Hepatocyte (in vitro differentiated cells): ENCODE measurements at regions not wholly inside any gene's neighbourhood (a gene's known extent, or its start where the extent isn't known, plus 50 kb on each side); places are given as distances from the start of the nearest gene placed in this dataset.

ENCODE experiments used
- EZH2 ChIP-seq: fragments of 200-600 bp; sonication (generic); IDR thresholded peaks from 2 replicates; pipeline ENCODE4 v1.6.1; 2016; ENCODE audit warnings: antibody characterized with exemption, mild to moderate bottlenecking, borderline replicate concordance
- EZH2phosphoT487 ChIP-seq: fragments of 200-600 bp; sonication (generic); IDR thresholded peaks from one replicate; pipeline ENCODE4 v1.6.1; 2018; ENCODE audit warnings: antibody characterized with exemption, mild to moderate bottlenecking, low read depth, moderate library complexity; ENCODE audit not compliant: unreplicated experiment, severe bottlenecking
- TF ChIP-seq, protein P1 (sequence below): fragments of 200-600 bp; sonication (generic); IDR thresholded peaks from 2 replicates; pipeline ENCODE4 v1.5.1; 2016; ENCODE audit warnings: antibody characterized with exemption, mild to moderate bottlenecking; ENCODE audit not compliant: poor library complexity

GRCh38 chr2:184425083-184425482 is 173.2 kb upstream of the ZNF804A start:
- TF ChIP-seq, protein P1, sequence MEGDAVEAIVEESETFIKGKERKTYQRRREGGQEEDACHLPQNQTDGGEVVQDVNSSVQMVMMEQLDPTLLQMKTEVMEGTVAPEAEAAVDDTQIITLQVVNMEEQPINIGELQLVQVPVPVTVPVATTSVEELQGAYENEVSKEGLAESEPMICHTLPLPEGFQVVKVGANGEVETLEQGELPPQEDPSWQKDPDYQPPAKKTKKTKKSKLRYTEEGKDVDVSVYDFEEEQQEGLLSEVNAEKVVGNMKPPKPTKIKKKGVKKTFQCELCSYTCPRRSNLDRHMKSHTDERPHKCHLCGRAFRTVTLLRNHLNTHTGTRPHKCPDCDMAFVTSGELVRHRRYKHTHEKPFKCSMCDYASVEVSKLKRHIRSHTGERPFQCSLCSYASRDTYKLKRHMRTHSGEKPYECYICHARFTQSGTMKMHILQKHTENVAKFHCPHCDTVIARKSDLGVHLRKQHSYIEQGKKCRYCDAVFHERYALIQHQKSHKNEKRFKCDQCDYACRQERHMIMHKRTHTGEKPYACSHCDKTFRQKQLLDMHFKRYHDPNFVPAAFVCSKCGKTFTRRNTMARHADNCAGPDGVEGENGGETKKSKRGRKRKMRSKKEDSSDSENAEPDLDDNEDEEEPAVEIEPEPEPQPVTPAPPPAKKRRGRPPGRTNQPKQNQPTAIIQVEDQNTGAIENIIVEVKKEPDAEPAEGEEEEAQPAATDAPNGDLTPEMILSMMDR: no peak
- TF ChIP-seq EZH2phosphoT487 (no peak), EZH2 (no peak)
